T-cell (primary cell): ENCODE measurements at regions not wholly inside any gene's neighbourhood (a gene's known extent, or its start where the extent isn't known, plus 50 kb on each side); places are given as distances from the start of the nearest gene placed in this dataset.

Experiments used
- ATAC-seq, 4 experiments: fragments of 200-7000 bp in 3 of 4; fragments of 150-1000 bp in 1 of 4; cut with Tn5 transposase; replicated peaks in 1 of 4; 1 replicate in 3 of 4; 2 replicates in 1 of 4; pipeline ENCODE4 v1.10.0; 2021; ENCODE audit warnings: moderate library complexity in 3 of 4, mild to moderate bottlenecking in 2 of 4, moderate number of reproducible peaks in 1 of 4
- CTCF ChIA-PET, 2 donors: fragments of 300-600 bp; sonication (Branson Sonifier 250); formaldehyde crosslinking; loops; one replicate each; lab custom pipeline; 2022; ENCODE audit warnings: antibody characterized with exemption in 2 of 2; lab: Charles Lee
- POLR2A ChIA-PET, 2 donors: fragments of 300-600 bp; sonication (Branson Sonifier 250); formaldehyde crosslinking; loops; one replicate each; lab custom pipeline; 2022; ENCODE audit warnings: antibody characterized with exemption in 2 of 2; lab: Charles Lee
- DNase-seq, 35 experiments: peaks; one replicate each; pipeline versions ENCODE4 v3.0.0 to v3.0.0-alpha.2; 2013 to 2023
- H3K27ac ChIP-seq: one replicate; pipeline ENCODE4 v1.5.1; 2013; ENCODE audit warnings: low read length
- H3K27me3 ChIP-seq, 2 experiments: replicated peaks in 1 of 2; 1 replicate in 1 of 2; 2 replicates in 1 of 2; pipeline versions ENCODE4 v1.6.1 to v1.7.0; 2013; ENCODE audit warnings: low read length in 1 of 2, mixed read lengths in 1 of 2; ENCODE audit not compliant: control insufficient read depth in 2 of 2, insufficient read depth in 2 of 2; ENCODE audit errors: extremely low read depth in 1 of 2
- H3K36me3 ChIP-seq, 2 donors: 1 replicate in 1 of 2; 2 replicates in 1 of 2; pipeline versions ENCODE4 v1.6.1 to v1.7.0; 2013; ENCODE audit warnings: low read length in 1 of 2; ENCODE audit not compliant: control insufficient read depth in 2 of 2, insufficient read depth in 1 of 2; ENCODE audit errors: extremely low read depth in 1 of 2
- H3K4me1 ChIP-seq, 2 experiments: 1 replicate in 1 of 2; 2 replicates in 1 of 2; pipeline versions ENCODE4 v1.6.1 to v1.7.0; 2013; ENCODE audit warnings: low read length in 2 of 2, mixed read lengths in 1 of 2; ENCODE audit not compliant: insufficient read depth in 2 of 2, control insufficient read depth in 1 of 2; ENCODE audit errors: extremely low read depth in 1 of 2
- H3K4me3 ChIP-seq, 2 donors: 1 replicate in 1 of 2; 2 replicates in 1 of 2; pipeline versions ENCODE4 v1.5.1 to v1.7.0; 2013; ENCODE audit warnings: mild to moderate bottlenecking in 2 of 2, low read length in 1 of 2, moderate library complexity in 1 of 2; ENCODE audit not compliant: control insufficient read depth in 1 of 2; ENCODE audit errors: extremely low read depth in 1 of 2
- H3K9me3 ChIP-seq: 2 replicates; pipeline ENCODE4 v1.7.0; 2013
- H3K27ac Mint-ChIP-seq, 2 donors: one replicate each; pipeline ENCODE4 v1.8.0; 2020 to 2021; ENCODE audit warnings: mild to moderate bottlenecking in 2 of 2, mixed read lengths in 2 of 2
- H3K27me3 Mint-ChIP-seq, 2 donors: one replicate each; pipeline ENCODE4 v1.8.0; 2021 to 2022; ENCODE audit warnings: mixed read lengths in 2 of 2
- H3K36me3 Mint-ChIP-seq: one replicate; pipeline ENCODE4 v1.8.0; 2021; ENCODE audit warnings: mixed read lengths
- H3K4me1 Mint-ChIP-seq, 3 donors: one replicate each; pipeline ENCODE4 v1.8.0; 2020 to 2022; ENCODE audit warnings: mixed read lengths in 3 of 3, mild to moderate bottlenecking in 1 of 3
- H3K4me3 Mint-ChIP-seq, 3 donors: one replicate each; pipeline ENCODE4 v1.8.0; 2020 to 2022; ENCODE audit warnings: mild to moderate bottlenecking in 3 of 3, mixed read lengths in 3 of 3, moderate library complexity in 3 of 3
- H3K9me3 Mint-ChIP-seq, 3 donors: one replicate each; pipeline ENCODE4 v1.8.0; 2020 to 2022; ENCODE audit warnings: mixed read lengths in 3 of 3
- WGBS: methylation state at CpG from one replicate; pipeline ENCODE4 v1.1.5; 2013; ENCODE audit warnings: missing lambda C conversion rate; ENCODE audit not compliant: insufficient coverage; 5-methylcytosine and 5-hydroxymethylcytosine counted together

DNA sequence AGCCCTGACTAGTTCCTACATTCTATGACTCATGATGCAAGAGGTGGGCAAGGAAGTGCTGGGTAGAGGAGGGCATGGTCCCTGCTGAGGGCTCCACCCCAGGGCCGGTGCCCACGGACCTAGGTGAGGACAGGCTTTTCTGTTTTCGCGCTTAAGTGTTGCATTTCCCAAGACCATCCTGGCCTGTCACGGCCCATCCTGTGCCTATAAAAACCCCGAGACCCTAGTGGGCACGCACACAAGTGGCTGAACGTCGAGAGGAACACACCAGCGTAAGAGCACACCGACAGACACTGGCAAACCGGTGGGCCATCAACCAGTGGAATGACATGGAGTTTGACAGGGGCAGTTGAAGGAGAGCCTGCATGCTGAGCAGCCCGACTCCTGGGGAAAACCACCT, 680.7 kb upstream of the GHITM start:
- Histone ChIP-seq H3K4me1 (no peaks in the 10 kb centered on the region), H3K27ac (no peak overlapping the region), H3K27me3 (no peaks in the 10 kb centered on the region), H3K9me3 (no peaks in the 10 kb centered on the region), H3K36me3 (no peaks in the 10 kb centered on the region), H3K4me3 (no peak overlapping the region)
- no peak overlapping the region for H3K27ac Mint-ChIP-seq
- ChIA-PET CTCF (no interaction called here), POLR2A (no interaction called here)
- no peaks in the 10 kb centered on the region for H3K4me1 Mint-ChIP-seq
- no peaks in the 10 kb centered on the region for H3K27me3 Mint-ChIP-seq
- no peak for ATAC-seq
- 89% methylated on average over 7 of the region's 13 CpGs for WGBS
- H3K4me3 Mint-ChIP-seq = no peak overlapping the region
- peaks cover 11 to 19% (median 12%) of the 10 kb centered on the region in 3 donors for H3K9me3 Mint-ChIP-seq
- DNase-seq = no peak
- no peaks in the 10 kb centered on the region for H3K36me3 Mint-ChIP-seq

DNA sequence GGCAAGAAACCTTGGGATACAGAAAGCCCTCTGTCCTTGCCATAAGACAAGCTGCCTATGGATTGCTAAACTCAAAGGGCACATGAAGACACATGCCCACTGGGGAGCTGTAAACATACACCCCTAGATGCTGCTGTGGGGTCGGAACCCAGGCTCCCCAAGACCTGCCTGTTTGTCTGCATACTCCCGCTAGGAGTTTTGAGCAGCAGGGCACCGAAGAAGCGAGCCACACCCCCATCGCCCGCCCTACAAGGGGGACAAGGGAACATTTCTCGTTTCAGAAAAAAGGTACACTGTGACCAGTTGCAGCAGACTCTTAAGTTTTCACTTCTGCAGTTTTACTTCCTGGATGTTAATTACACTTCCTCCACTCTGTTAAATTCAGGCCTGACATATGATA, 680.2 kb upstream of the GHITM start:
- no peaks in the 10 kb centered on the region for H3K27me3 Mint-ChIP-seq
- no peak overlapping the region for H3K4me3 ChIP-seq
- H3K27ac Mint-ChIP-seq = no peak overlapping the region

GRCh38 chr10:83469728-83470331, 669.5 kb upstream of the GHITM start:
- Mint-ChIP-seq H3K27me3 (no peaks in the 10 kb centered on the region), H3K4me1 (no peaks in the 10 kb centered on the region), H3K9me3 (peaks cover 3 to 13% (median 4%) of the 10 kb centered on the region in 3 donors), H3K36me3 (no peaks in the 10 kb centered on the region), H3K27ac (no peak overlapping the region), H3K4me3 (no peak overlapping the region)
- Histone ChIP-seq H3K4me3 (no peak overlapping the region), H3K4me1 (no peaks in the 10 kb centered on the region), H3K27ac (no peak overlapping the region), H3K27me3 (no peaks in the 10 kb centered on the region), H3K36me3 (no peaks in the 10 kb centered on the region), H3K9me3 (no peaks in the 10 kb centered on the region)
- DNase-seq (no peak), ATAC-seq (no peak)
- POLR2A ChIA-PET = interaction anchor here in 1 of 2 donors (0.6 kb wide), 1 partner anchor 82 kb away, joined by 3 read pairs; no protein-coding TSS in a partner anchor
- CTCF ChIA-PET = no interaction called here
- no CpG with 5 or more reads among the region's 2 CpGs for WGBS

More for the DNA sequence above, 680.2 kb upstream of the GHITM start:
- peaks cover 8 to 19% (median 11%) of the 10 kb centered on the region in 3 donors for H3K9me3 Mint-ChIP-seq
- no peaks in the 10 kb centered on the region for H3K4me1 ChIP-seq
- CTCF ChIA-PET = no interaction called here
- H3K27ac ChIP-seq = no peak overlapping the region
- ATAC-seq = no peak
- 72% methylated on average over 2 of the region's 7 CpGs for WGBS
- no peaks in the 10 kb centered on the region for H3K36me3 Mint-ChIP-seq
- H3K27me3 ChIP-seq = no peaks in the 10 kb centered on the region
- no peak overlapping the region for H3K4me3 Mint-ChIP-seq
- H3K9me3 ChIP-seq = no peaks in the 10 kb centered on the region
- H3K4me1 Mint-ChIP-seq = no peaks in the 10 kb centered on the region
- POLR2A ChIA-PET = no interaction called here
- H3K36me3 ChIP-seq = no peaks in the 10 kb centered on the region
- DNase-seq = no peak

DNA sequence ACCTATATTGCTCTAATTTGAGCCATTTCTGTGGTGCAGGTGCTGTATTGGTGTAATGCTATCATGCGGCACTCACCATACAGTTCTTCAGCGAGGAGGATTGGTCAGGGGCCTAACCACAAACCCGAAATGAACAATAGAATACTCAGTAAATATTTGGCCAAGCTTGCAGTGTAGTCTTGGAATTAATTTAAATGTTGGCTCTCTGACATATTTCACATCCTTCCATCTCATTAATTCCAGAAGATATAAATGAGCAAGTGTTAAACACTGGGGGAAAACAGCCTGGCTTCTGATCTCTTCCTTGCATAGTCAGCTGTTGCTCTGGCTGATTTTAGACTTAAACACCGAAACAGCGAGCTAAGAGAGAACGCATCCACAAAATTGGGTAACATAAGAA, 663.1 kb upstream of the GHITM start:
- Mint-ChIP-seq H3K27me3 (no peaks in the 10 kb centered on the region), H3K27ac (no peak overlapping the region), H3K36me3 (no peaks in the 10 kb centered on the region), H3K9me3 (peaks cover 12 to 26% (median 12%) of the 10 kb centered on the region in 3 donors), H3K4me3 (no peak overlapping the region), H3K4me1 (no peaks in the 10 kb centered on the region)
- Histone ChIP-seq H3K36me3 (no peaks in the 10 kb centered on the region), H3K27me3 (no peaks in the 10 kb centered on the region), H3K9me3 (no peaks in the 10 kb centered on the region), H3K4me1 (no peaks in the 10 kb centered on the region), H3K27ac (no peak overlapping the region), H3K4me3 (no peak overlapping the region)
- 100% methylated on average over 1 of the region's 6 CpGs for WGBS
- ATAC-seq = no peak
- CTCF ChIA-PET = no interaction called here
- POLR2A ChIA-PET = no interaction called here
- no peak for DNase-seq

DNA sequence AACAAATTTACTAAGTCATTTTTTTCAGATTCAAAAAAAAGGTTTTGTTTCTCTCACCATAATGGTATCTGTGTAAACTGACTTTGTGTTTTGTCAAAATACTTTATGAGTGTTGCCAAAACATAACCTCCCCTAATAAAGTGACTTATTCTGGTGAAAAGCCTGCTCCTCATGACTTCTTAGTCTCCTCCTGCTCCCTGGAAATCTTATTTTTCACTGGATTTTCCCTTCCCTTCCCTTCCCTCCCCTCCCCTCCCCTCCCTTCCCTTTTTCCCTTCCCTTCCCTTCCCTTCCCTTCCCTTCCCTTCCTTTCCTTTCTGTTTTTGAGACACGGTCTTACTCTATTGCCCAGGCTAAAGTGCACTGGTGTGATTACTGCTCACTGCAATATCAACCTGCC, 650.1 kb upstream of the GHITM start:
- Mint-ChIP-seq H3K27ac (no peak overlapping the region), H3K9me3 (peaks cover 2 to 12% (median 6%) of the 10 kb centered on the region in 3 donors), H3K36me3 (no peaks in the 10 kb centered on the region), H3K4me1 (no peaks in the 10 kb centered on the region), H3K27me3 (no peaks in the 10 kb centered on the region), H3K4me3 (no peak overlapping the region)
- H3K27ac ChIP-seq = no peak overlapping the region
- no CpG with 5 or more reads among the region's 1 CpG for whole genome bisulfite sequencing
- DNase-seq (no peak), ATAC-seq (no peak)
- H3K4me1 ChIP-seq = no peaks in the 10 kb centered on the region
- H3K27me3 ChIP-seq = no peaks in the 10 kb centered on the region
- ChIA-PET POLR2A (no interaction called here), CTCF (no interaction called here)
- no peak overlapping the region for H3K4me3 ChIP-seq
- no peaks in the 10 kb centered on the region for H3K9me3 ChIP-seq
- H3K36me3 ChIP-seq = no peaks in the 10 kb centered on the region

DNA sequence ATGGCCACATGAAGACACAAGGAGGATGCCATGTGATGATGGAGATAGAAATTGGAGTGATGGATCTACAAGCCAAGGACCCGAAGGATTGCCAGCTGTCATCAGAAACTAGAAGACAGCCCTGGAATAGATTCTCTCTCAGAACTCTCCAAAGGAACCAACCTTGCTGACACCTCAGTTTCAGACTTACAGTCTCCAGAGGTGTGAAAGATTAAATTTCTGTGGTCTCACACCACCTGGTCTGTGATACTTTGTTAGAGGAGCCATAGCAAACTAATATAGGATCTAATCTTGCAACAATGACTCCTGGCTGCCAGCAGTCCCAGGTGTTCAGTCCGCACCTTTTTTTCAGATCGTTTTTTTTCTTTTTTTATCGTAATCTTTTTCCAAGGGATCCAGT, 647.3 kb upstream of the GHITM start:
- Histone ChIP-seq H3K27ac (no peak overlapping the region), H3K4me3 (no peak overlapping the region), H3K27me3 (no peaks in the 10 kb centered on the region), H3K9me3 (no peaks in the 10 kb centered on the region), H3K36me3 (no peaks in the 10 kb centered on the region), H3K4me1 (no peaks in the 10 kb centered on the region)
- WGBS = no CpG with 5 or more reads among the region's 4 CpGs
- CTCF ChIA-PET = no interaction called here
- POLR2A ChIA-PET = interaction anchor here (0.6 kb wide), 2 partner anchors 183 to 899 kb away, joined by 3 to 5 read pairs; no protein-coding TSS in a partner anchor
- no peak for DNase-seq
- ATAC-seq = no peak
- Mint-ChIP-seq H3K4me3 (no peak overlapping the region), H3K36me3 (no peaks in the 10 kb centered on the region), H3K4me1 (no peaks in the 10 kb centered on the region), H3K27ac (no peak overlapping the region), H3K27me3 (no peaks in the 10 kb centered on the region), H3K9me3 (peaks cover 0 to 6% (median 2%) of the 10 kb centered on the region in 3 donors)
